Hematopoietic multipotent progenitor cell treated with erythropoietin and hydrocortisone succinate and interleukin-3 and kit ligand, for 15 days (in vitro differentiated cells): ENCODE measurements at regions not wholly inside any gene's neighbourhood (a gene's known extent, or its start where the extent isn't known, plus 50 kb on each side); places are given as distances from the start of the nearest gene placed in this dataset.
"Not testable (repeated sequence)": the region's sequence is repeated elsewhere in the genome, so short reads cannot be mapped to it uniquely, and the experiment has no call there.

ENCODE experiments used
- DNase-seq: peaks from one replicate; pipeline ENCODE4 v3.0.0-alpha.2; 2015; ENCODE audit warnings: low spot score

DNA sequence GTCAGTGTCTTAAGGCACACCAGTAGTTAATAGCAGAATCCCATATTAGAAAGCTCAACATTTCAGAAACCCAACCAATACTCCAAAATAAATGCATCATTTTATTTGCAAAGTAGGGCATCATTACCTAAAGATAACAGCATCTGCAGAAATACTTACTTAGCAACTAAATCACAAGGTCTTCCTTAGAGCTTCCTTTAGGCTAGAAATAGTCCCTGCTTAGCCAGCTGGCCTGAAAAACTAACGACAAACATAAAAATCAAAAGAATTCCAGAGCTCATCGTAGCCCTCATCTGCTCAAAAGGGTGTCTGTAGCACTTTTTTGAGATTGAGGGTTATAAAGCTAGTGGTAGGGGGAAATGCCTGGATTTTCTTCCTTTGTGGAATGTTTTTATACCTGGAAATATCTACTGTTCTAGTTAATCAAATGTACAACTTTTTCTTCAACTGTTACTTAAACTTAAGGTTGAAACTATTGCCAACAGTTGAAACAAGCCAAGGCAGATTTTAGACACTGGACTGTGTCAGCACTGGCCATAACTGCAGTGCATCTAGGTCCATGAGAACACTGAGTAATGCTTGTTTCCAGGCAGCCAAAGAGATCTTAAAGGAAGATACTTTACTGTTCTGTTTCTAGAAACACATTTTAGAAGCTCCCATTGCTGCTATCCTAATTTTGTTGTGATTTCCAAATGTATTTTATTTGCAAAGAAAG lies 129.4 kb upstream of the RASA1 start:
- no peak for DNase-seq

DNA sequence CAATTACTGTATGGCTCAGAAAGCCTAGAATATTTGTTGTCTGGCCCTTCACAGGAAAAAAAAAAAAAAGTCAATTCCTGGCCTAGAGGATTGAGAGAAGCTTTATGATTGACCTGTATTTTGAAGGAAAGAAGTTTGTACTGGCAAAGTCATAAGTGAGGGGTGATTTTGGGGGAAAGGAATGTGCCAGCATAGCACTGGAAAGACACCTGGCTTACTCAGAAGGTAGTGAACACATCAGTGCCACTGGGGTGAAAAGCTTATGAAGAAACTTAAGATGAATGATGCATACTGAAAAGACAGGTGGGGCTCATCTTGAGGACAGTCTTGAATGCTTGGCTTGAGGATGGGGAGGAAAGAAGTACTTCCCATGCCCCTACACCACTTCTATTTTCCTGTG lies 127.9 kb upstream of the RASA1 start:
- no peak for DNase-seq

DNA sequence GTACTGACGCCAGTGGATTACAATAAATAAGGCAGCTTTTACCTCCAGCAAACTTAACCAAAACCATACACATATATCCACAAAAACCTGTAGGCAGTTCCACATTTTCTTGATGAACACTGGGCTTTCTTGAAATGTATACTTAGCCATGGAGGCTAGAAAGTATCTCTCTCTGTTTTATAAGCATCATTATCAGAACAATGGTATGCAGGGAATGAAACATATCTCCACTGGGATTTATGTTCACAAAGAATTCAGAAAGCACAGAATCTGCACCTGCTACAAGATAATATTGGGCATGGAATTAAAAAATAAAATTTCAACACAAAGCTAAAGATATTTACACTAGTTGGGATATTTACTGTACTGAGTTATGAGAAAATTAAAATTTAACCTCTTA lies 126.1 kb upstream of the RASA1 start:
- no peak for DNase-seq

DNA sequence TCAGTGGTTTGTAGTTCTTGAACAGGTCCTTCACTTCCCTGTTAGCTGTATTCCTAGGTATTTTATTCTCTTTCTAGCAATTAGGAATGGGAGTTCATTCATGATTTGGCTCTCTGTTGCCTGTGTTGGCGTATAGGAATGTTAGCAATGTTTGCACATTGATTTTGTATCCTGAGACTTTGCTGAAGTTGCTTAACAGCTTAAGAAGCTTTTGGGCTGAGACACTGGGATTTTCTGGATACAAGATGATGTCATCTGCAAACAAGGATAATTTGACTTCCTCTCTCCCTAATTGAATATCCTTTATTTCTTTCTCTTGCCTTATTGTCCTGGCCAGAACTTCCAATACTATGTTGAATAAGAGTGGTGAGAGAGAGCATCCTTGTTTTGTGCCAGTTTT lies 121.8 kb upstream of the RASA1 start:
- not testable (repeated sequence) for DNase-seq

- no peak for DNase-seq
These were observed 120.2 kb upstream of the RASA1 start for GRCh38 chr5:87147441-87147840.

- no peak for DNase-seq
These were observed 117.1 kb upstream of the RASA1 start for GRCh38 chr5:87150630-87151029.

GRCh38 chr5:87151547-87151946 lies 116.1 kb upstream of the RASA1 start:
- DNase-seq, result no peak

DNA sequence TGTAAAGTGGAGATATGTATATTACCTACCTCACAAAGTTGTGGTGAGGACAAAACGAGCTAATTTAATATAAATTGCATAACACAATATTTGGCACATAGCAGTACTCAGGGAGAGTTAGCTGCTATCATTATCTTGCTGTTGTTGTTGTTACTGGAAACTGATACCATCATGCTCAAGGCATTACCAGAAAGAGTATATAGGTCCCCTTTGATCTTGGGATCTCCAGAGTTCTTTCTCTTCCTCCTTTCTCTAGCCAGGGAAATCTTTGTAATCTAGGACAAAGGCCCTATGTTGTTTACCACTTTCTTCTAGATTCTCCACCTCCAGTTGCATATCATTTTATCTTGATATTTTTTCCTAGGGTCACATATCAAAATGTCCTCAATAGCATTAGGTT lies 114.8 kb upstream of the RASA1 start:
- DNase-seq, result no peak

- DNase-seq, result no peak
These were observed 113.5 kb upstream of the RASA1 start for GRCh38 chr5:87154191-87154590.

DNA sequence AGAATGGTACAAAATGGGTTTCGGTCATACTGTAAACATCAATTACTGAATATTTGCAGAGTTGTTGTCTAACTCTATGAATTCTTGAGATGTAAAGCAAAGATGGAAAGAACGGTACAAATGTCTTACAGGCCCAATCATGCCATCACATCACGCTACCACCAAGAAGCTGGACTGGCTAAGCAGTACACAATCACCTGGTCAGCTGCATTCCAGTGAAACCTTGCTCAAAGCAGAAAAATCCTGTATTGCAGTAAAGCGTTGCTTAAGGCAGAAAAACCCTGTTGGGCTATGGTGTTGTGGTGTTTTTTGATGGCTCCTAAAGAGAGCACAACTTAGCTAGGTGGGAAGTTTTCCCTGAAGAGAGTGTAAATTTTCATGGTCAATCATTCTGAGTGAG lies 112.6 kb upstream of the RASA1 start:
- DNase-seq, result no peak

- DNase-seq, result no peak
These were observed 111.1 kb upstream of the RASA1 start for GRCh38 chr5:87156631-87157030.

GRCh38 chr5:87164409-87164808 lies 103.3 kb upstream of the RASA1 start:
- DNase-seq, result no peak

DNA sequence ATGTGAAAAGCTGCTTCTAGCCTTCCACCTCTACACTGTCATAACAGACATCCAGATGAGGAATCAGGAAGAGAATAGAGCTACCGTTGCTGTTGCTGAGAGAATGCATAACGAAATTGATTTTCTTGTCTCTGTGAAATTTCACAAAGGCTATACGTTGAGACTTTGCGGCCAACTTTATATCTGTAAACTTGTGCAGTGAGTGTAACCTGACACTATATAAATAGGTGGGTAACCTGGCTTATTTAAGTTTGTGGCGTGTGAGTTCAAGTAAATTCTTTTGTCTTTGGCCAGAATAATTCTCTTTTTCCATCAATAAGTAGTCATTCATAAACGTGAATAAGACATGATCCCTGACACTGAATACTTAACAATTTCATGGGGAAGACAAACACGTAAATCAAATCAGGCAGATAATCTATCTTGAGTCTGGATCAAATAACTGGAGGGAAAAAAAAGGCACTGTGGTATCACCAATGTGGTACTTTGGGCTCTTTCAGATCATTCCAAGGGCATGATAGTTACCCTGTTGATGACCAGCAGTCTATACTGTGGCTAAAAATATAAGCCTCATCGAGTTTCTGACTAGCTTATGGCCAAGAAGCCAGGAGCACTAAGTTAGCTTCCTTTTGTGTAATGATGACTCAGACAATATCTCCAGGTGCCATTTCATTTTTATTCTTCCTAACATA lies 98.2 kb upstream of the RASA1 start:
- DNase-seq, result no peak

GRCh38 chr5:87170799-87171198 lies 96.9 kb upstream of the RASA1 start:
- no peak for DNase-seq

- no peak for DNase-seq
These were observed 85.0 kb upstream of the RASA1 start for GRCh38 chr5:87182649-87183048.

DNA sequence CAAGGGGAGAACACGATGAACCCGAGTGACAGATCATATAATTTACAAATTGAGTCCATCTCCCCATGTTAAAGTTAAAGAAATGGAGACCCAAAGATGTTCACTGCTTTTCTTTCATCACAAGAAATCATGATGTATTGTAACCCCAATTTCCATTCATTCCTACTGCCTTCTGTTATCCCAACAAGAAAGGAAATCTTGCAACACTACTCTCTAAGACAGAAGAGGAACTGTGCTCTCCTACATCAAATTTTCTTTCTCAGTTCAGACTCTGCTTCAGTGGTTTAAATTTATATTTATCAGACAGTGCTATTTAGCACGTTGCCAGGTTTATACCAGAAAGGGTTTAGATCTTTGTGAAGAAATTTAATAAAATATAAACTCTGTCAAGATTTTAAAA lies 83.8 kb upstream of the RASA1 start:
- DNase-seq, result no peak

GRCh38 chr5:87184605-87185004 lies 83.1 kb upstream of the RASA1 start:
- no peak for DNase-seq

- no peak for DNase-seq
These were observed 81.8 kb upstream of the RASA1 start for GRCh38 chr5:87185838-87186237.

GRCh38 chr5:87188391-87188790 lies 79.3 kb upstream of the RASA1 start:
- no peak for DNase-seq

DNA sequence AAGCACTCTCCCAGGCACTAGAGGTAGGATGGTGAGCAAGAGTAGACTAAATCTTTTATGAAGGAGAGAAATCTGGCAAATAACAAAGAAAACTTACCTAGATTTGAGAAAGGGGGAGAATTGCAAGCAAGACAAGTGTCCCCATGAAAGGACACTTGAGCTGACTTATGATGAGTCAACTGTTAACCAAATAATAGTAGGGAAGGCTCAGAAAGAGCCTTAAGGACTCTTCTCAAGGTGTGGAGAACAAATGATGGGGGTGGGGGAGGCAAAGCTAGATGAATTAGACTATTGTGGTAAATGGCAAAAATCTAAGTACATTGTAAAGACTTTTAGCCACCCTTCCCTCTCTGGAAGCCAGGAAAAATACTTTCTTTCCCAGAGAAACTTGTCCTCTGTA lies 77.6 kb upstream of the RASA1 start:
- no peak for DNase-seq

DNA sequence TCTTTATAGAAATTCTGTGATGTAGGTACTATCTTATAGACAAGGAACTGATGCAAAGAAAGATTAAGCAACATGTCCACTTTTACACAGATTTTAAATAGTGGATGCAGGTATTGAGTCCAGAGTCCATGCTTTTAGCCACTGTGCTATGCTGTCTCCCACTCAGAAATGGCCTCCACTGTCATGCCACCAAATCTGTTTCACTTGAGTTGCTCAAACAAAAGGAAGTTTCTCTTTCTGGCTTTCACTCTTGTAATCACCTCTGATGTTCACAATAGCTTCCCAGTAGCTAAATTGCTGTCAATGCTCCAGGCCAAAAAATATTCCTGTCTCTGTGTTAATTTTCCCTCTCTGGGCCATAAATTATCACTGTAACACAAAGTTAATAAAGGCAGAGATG lies 77.0 kb upstream of the RASA1 start:
- no peak for DNase-seq

GRCh38 chr5:87191645-87192044 lies 76.0 kb upstream of the RASA1 start:
- no peak for DNase-seq

DNA sequence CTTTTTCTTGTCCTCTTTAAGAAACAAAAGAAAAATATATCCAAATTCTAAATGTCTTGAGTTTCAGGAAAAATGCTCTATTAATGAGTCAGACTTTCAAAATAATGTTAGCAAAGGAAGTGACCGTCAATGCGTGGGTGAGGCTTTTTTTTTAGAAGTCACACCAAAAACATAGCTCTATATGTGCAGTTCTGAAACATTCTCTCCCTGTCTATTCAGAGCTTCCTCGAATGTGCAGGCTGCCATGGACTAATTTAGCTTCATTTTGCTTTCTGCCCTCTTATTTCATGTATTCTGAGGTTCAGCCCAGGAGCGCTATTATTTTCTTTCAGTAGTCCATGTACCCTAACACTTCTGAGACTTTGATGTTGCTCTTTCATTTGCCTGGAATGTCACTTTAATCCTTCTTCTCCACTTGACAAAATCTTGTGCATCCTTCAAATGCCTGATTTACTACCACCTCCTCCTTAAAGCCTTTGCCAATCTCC lies 72.5 kb upstream of the RASA1 start:
- DNase-seq, result no peak

DNA sequence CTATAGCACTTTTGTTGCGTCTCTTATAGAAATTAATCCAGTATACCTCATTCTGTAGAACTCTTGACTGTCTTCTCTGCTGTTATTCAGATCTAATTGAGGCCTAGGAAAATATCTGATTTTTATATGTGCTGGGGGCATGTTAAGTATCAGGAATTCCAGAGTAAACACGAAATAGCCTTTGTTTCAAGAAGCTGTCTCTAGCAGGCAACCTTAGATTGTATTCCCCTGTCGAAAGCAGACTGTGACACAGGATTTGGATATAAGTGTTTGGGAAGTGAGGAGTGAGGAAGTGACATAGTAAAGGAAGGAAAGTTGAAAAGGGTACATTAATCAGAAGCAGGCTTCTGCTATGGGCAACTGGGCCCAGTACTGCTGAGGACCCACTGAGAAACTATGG lies 72.1 kb upstream of the RASA1 start:
- no peak for DNase-seq
